BE2C (cell line): ENCODE measurements at regions not wholly inside any gene's neighbourhood (a gene's known extent, or its start where the extent isn't known, plus 50 kb on each side); places are given as distances from the start of the nearest gene placed in this dataset.

Source experiments
- DNase-seq: peaks from one replicate; pipeline ENCODE4 v3.0.0-alpha.2; 2020
- H3K27me3 ChIP-seq: fragments of 250-450 bp; sonication (Bioruptor Pico); 2 replicates; pipeline ENCODE4 v1.5.1; 2020; ENCODE audit warnings: mild to moderate bottlenecking
- H3K36me3 ChIP-seq: fragments of 250-450 bp; sonication (Bioruptor Pico); 2 replicates; pipeline ENCODE4 v1.5.1; 2020; ENCODE audit warnings: mild to moderate bottlenecking
- H3K4me1 ChIP-seq: fragments of 250-450 bp; sonication (Bioruptor Pico); 2 replicates; pipeline ENCODE4 v1.5.1; 2020
- H3K4me3 ChIP-seq: 2 replicates; pipeline ENCODE4 v1.5.1; 2011; ENCODE audit warnings: low read depth, low read length
- H3K9me3 ChIP-seq: fragments of 250-450 bp; sonication (Bioruptor Pico); 2 replicates; pipeline ENCODE4 v1.5.1; 2020
- CTCF ChIP-seq: IDR thresholded peaks from 2 replicates; pipeline ENCODE4 v1.5.1; 2012; ENCODE audit warnings: mild to moderate bottlenecking, low read depth, low read length

GRCh38 chr2:105468582-105469042, 69.8 kb upstream of the FHL2 start:
- Histone ChIP-seq H3K4me1 (no peaks in the 10 kb centered on the region), H3K36me3 (no peaks in the 10 kb centered on the region), H3K9me3 (no peaks in the 10 kb centered on the region), H3K27me3 (no peaks in the 10 kb centered on the region), H3K4me3 (no peak overlapping the region)
- TF ChIP-seq CTCF = no peak
- DNase-seq = no peak

DNA sequence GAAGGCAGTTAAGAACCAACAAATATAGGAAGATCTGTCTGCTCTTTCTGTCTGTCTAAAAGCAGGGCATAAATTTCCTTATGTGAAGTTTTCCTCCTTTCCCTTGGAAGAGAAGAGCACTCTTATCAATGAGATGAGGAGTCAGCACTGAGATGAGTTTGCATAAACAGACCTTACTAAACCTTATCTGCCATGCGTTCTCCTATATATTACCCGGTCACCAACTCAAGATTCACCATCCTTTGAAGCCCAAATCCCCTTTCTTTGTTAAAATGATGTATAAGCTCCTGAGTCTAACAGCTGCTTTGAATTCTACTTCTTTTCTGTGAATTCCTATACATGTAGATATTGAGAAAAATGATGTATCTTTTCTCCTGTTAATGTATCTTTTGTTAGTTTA, 65.5 kb upstream of the FHL2 start:
- no peak overlapping the region for H3K4me3 ChIP-seq
- no peaks in the 10 kb centered on the region for H3K9me3 ChIP-seq
- TF ChIP-seq CTCF = no peak
- no peaks in the 10 kb centered on the region for H3K36me3 ChIP-seq
- H3K27me3 ChIP-seq = no peaks in the 10 kb centered on the region
- no peak for DNase-seq
- no peaks in the 10 kb centered on the region for H3K4me1 ChIP-seq

- no peak overlapping the region for H3K4me3 ChIP-seq
- no peaks in the 10 kb centered on the region for H3K27me3 ChIP-seq
- H3K4me1 ChIP-seq = peaks cover 4% of the 10 kb centered on the region
- no peak for TF ChIP-seq CTCF
- H3K9me3 ChIP-seq = no peaks in the 10 kb centered on the region
- DNase-seq = no peak
- no peaks in the 10 kb centered on the region for H3K36me3 ChIP-seq
Observed at GRCh38 chr2:105460048-105460732, 61.3 kb upstream of the FHL2 start.

DNA sequence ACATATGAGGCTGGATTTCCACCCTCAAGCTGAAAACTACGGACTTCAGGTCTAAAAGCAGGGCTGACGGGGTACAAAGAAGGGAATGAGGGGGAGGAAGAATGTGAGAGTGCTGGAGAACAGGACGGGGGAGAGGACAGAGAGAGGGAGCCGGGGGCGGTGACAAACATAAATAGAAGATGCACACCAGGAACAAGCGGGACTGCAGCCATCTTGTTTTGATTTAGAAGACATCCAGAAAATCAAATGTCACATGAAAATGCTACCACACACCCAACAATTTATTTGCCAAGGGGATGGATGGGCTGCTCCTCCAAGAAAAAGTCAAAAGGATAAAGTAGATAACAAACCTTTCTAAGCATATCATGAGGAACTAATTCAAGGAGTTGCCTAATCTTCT, 59.2 kb upstream of the FHL2 start:
- Histone ChIP-seq H3K9me3 (no peaks in the 10 kb centered on the region), H3K4me3 (no peak overlapping the region), H3K27me3 (no peaks in the 10 kb centered on the region), H3K4me1 (peaks cover 4% of the 10 kb centered on the region), H3K36me3 (no peaks in the 10 kb centered on the region)
- TF ChIP-seq CTCF = no peak
- no peak for DNase-seq

DNA sequence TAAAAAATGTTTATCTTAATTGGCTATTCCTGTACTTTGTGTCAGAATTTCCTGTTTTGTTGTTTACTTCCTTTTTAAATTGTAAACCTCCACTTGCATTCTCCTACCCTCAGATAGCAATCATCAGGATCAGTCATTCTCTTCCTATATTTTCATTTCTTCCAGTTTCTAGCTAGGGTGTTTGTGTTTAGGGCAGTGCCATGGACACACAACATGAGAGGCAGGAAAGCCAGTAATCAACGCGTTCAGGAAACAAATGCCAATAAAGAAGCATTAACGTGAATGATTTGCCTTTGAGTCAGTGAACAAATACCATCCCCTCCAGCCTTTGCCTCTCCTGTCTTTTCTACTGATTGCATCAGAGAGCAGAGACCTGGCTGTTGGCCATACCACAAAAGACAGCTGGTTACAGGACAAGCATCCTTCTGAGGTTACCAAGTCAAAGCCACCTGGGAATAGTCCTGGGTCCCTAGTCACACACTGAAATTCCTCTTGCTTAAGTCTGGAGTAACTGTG, 56.7 kb upstream of the FHL2 start:
- Histone ChIP-seq H3K4me3 (no peak overlapping the region), H3K36me3 (no peaks in the 10 kb centered on the region)

More for the DNA sequence above, 56.7 kb upstream of the FHL2 start:
- peak; percentile 43 for DNase-seq
- no peak for TF ChIP-seq CTCF
- no peaks in the 10 kb centered on the region for H3K27me3 ChIP-seq
- H3K9me3 ChIP-seq = no peaks in the 10 kb centered on the region
- H3K4me1 ChIP-seq = peaks cover 4% of the 10 kb centered on the region
